ENCODE measurements at regions not wholly inside any gene's neighbourhood (a gene's known extent, or its start where the extent isn't known, plus 50 kb on each side); places are given as distances from the start of the nearest gene placed in this dataset.

DNA sequence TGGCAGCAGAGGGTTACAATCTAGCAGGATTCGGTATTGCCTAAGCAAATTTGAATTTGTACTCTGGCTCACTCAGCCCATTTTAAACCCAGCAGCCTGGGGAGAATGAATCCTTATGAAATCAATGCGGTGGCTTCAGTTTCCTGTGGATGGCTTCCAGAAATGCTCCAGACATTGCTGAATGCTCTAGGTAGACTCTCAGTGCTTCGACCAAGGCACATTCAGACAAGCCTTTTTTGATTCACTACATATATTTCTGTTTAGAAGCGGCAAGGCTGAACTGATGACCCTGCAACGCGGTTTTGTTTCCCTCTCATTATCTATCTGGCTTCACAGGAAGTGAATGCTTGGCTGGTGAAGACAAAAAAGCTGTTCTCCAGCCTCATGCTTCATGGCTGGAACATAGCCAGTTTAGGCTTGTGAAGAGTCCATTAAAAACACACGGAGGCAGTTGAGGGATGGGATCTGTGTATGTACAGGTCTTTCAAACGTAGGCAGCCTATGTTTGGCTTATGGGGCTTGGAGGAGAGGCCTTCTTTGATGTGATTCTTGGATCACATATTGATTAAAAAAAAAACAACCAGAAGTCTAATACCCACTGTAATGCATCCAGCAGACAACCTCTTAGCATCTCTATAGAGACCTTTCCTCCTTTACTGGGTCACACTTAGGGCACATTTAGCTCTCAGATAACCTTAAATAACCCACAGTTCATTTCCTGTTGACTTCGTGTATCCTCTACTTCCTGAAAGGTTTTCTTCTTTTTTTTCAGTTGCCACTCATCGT lies 400.2 kb upstream of the TBL1XR1 start:
- no peaks in the 10 kb centered on the region for H3K27me3 ChIP-seq (ENCODE audit: control insufficient read depth, insufficient read depth, low read length)
- H3K9me3 ChIP-seq (replicated peaks; ENCODE audit: low read length) = no peaks in the 10 kb centered on the region
- peak overlapping the region; percentile 33 for H3K4me2 ChIP-seq (ENCODE audit: low read length)
- H3K9ac ChIP-seq (ENCODE audit: low read depth, low read length) = peak overlapping the region; percentile 19
- H3K4me3 ChIP-seq (ENCODE audit: low read length) = peak overlapping the region; percentile 6
- H3K4me1 ChIP-seq (ENCODE audit: control insufficient read depth, insufficient read depth, low read length) = peaks cover 58% of the 10 kb centered on the region
- no peaks in the 10 kb centered on the region for H3K36me3 ChIP-seq (ENCODE audit: insufficient read depth, low read length)

- H3K4me1 ChIP-seq (ENCODE audit: control insufficient read depth, insufficient read depth, low read length) = peaks cover 56% of the 10 kb centered on the region
- no peaks in the 10 kb centered on the region for H3K27me3 ChIP-seq (ENCODE audit: control insufficient read depth, insufficient read depth, low read length)
- no peak overlapping the region for H3K9ac ChIP-seq (ENCODE audit: low read depth, low read length)
- H3K9me3 ChIP-seq (replicated peaks; ENCODE audit: low read length) = no peaks in the 10 kb centered on the region
- H3K4me3 ChIP-seq (ENCODE audit: low read length) = no peak overlapping the region
- no peaks in the 10 kb centered on the region for H3K36me3 ChIP-seq (ENCODE audit: insufficient read depth, low read length)
- no peak overlapping the region for H3K4me2 ChIP-seq (ENCODE audit: low read length)
Measured at GRCh38 chr3:177598097-177598833, 401.0 kb upstream of the TBL1XR1 start.

DNA sequence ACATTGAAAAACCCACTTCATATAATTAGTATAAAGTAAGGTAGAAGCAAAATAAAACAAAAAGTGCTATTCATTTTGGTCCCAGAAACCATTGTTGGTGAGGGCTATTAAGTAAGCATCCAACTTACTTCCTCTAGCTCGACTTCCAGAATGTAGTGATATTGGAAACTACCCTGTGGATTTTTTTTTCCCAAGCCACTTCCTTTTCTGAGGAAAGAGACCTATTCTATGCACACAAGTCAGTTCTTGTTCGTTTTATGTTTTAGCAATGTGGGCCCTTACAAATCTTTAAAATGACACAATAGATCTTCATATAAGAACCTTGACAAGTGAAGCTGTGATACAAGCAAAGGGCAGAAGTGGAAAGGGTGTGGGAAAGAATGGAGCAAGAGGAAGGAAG lies 402.0 kb upstream of the TBL1XR1 start:
- H3K4me3 ChIP-seq (ENCODE audit: low read length) = no peak overlapping the region
- H3K27me3 ChIP-seq (ENCODE audit: control insufficient read depth, insufficient read depth, low read length) = no peaks in the 10 kb centered on the region
- H3K9ac ChIP-seq (ENCODE audit: low read depth, low read length) = no peak overlapping the region
- peaks cover 45% of the 10 kb centered on the region for H3K4me1 ChIP-seq (ENCODE audit: control insufficient read depth, insufficient read depth, low read length)
- H3K9me3 ChIP-seq (replicated peaks; ENCODE audit: low read length) = no peaks in the 10 kb centered on the region
- H3K4me2 ChIP-seq (ENCODE audit: low read length) = no peak overlapping the region
- no peaks in the 10 kb centered on the region for H3K36me3 ChIP-seq (ENCODE audit: insufficient read depth, low read length)

- Histone ChIP-seq H3K27me3 (ENCODE audit: control insufficient read depth, insufficient read depth, low read length) (no peaks in the 10 kb centered on the region), H3K4me1 (ENCODE audit: control insufficient read depth, insufficient read depth, low read length) (peaks cover 41% of the 10 kb centered on the region), H3K9me3 (replicated peaks; ENCODE audit: low read length) (no peaks in the 10 kb centered on the region), H3K36me3 (ENCODE audit: insufficient read depth, low read length) (no peaks in the 10 kb centered on the region), H3K9ac (ENCODE audit: low read depth, low read length) (no peak overlapping the region), H3K4me3 (ENCODE audit: low read length) (no peak overlapping the region), H3K4me2 (ENCODE audit: low read length) (no peak overlapping the region)
Measured at GRCh38 chr3:177599837-177600236, 402.6 kb upstream of the TBL1XR1 start.

- H3K36me3 ChIP-seq (ENCODE audit: insufficient read depth, low read length) = no peaks in the 10 kb centered on the region
- peaks cover 38% of the 10 kb centered on the region for H3K4me1 ChIP-seq (ENCODE audit: control insufficient read depth, insufficient read depth, low read length)
- no peaks in the 10 kb centered on the region for H3K27me3 ChIP-seq (ENCODE audit: control insufficient read depth, insufficient read depth, low read length)
- no peaks in the 10 kb centered on the region for H3K9me3 ChIP-seq (replicated peaks; ENCODE audit: low read length)
- H3K9ac ChIP-seq (ENCODE audit: low read depth, low read length) = no peak overlapping the region
- no peak overlapping the region for H3K4me2 ChIP-seq (ENCODE audit: low read length)
- no peak overlapping the region for H3K4me3 ChIP-seq (ENCODE audit: low read length)
Measured at GRCh38 chr3:177600411-177600810, 403.1 kb upstream of the TBL1XR1 start.

DNA sequence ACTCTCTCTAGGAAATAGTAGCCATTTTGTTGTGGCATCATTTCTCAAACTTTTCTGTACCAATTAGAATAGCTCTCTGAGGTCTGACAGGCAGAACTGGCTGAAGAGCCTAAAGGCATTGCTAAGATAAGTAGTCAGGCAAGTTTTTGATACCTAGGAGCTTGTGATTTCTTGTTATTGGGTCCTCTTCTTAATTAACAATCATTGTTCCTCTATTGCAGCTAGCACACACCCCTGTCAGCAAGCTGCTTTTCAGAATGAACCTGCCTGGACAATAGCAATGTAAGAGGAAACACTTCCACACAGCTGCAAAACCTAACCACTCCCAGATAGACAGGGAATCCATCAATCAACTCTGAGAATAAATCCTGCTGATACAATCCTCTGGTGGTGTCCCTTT lies 403.9 kb upstream of the TBL1XR1 start:
- peaks cover 31% of the 10 kb centered on the region for H3K4me1 ChIP-seq (ENCODE audit: control insufficient read depth, insufficient read depth, low read length)
- no peak overlapping the region for H3K4me3 ChIP-seq (ENCODE audit: low read length)
- no peaks in the 10 kb centered on the region for H3K36me3 ChIP-seq (ENCODE audit: insufficient read depth, low read length)
- no peak overlapping the region for H3K9ac ChIP-seq (ENCODE audit: low read depth, low read length)
- no peaks in the 10 kb centered on the region for H3K27me3 ChIP-seq (ENCODE audit: control insufficient read depth, insufficient read depth, low read length)
- no peak overlapping the region for H3K4me2 ChIP-seq (ENCODE audit: low read length)
- H3K9me3 ChIP-seq (replicated peaks; ENCODE audit: low read length) = no peaks in the 10 kb centered on the region

DNA sequence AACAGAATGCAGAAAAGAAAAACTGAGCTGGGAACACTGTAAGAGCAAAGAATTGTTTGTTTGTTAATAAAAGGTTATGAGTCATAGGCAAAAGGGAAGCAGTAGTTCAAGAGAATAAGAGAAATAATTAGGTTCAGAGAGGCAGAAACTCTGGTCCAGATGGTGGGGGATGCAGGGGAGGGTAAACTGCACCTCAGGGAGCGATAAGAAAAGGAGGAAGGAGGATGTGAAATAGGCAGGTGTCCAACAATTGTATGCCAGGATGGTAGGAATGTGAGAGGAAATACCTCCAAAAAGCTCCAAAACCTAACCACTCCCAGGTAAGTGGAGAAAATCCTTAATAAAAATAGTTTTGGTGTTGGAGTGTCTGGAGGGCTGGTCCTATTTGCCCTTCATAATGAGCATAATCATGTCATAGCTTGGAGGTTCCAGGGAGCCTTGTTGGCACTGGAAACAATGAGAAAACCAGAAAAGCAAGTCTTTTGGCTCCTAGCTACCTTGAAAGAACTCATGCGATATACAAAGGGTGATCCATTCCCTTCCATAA lies 405.4 kb upstream of the TBL1XR1 start:
- Histone ChIP-seq H3K4me2 (ENCODE audit: low read length) (no peak overlapping the region), H3K4me1 (ENCODE audit: control insufficient read depth, insufficient read depth, low read length) (peaks cover 19% of the 10 kb centered on the region), H3K27me3 (ENCODE audit: control insufficient read depth, insufficient read depth, low read length) (no peaks in the 10 kb centered on the region), H3K9ac (ENCODE audit: low read depth, low read length) (no peak overlapping the region), H3K4me3 (ENCODE audit: low read length) (no peak overlapping the region), H3K36me3 (ENCODE audit: insufficient read depth, low read length) (no peaks in the 10 kb centered on the region), H3K9me3 (replicated peaks; ENCODE audit: low read length) (no peaks in the 10 kb centered on the region)

DNA sequence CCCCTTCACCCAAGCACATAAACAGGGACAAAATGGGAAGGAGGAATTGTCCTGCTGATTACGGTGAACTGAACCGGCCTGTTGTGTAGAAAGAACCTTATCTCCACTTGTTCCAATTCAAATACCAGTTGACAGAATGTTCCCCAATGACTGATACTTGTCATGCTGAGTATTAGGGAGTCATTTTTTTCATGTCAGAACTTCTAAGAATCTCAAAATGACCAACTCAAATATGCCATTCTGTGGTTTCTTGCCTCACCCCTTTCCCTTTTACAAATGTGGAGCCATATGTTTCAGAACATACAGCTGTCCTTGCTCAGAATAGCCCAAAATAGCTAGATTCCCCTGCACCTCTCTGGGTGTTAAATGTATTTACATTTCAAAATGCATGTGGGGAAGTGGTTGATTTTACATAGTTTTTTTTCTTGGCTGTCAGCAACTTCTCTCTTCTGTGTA lies 405.9 kb upstream of the TBL1XR1 start:
- Histone ChIP-seq H3K4me3 (ENCODE audit: low read length) (no peak overlapping the region), H3K9ac (ENCODE audit: low read depth, low read length) (no peak overlapping the region), H3K4me2 (ENCODE audit: low read length) (no peak overlapping the region), H3K9me3 (replicated peaks; ENCODE audit: low read length) (no peaks in the 10 kb centered on the region), H3K36me3 (ENCODE audit: insufficient read depth, low read length) (no peaks in the 10 kb centered on the region), H3K4me1 (ENCODE audit: control insufficient read depth, insufficient read depth, low read length) (peaks cover 14% of the 10 kb centered on the region), H3K27me3 (ENCODE audit: control insufficient read depth, insufficient read depth, low read length) (no peaks in the 10 kb centered on the region)

- Histone ChIP-seq H3K4me3 (ENCODE audit: low read length) (no peak overlapping the region), H3K9me3 (replicated peaks; ENCODE audit: low read length) (no peaks in the 10 kb centered on the region), H3K36me3 (ENCODE audit: insufficient read depth, low read length) (no peaks in the 10 kb centered on the region), H3K9ac (ENCODE audit: low read depth, low read length) (no peak overlapping the region), H3K27me3 (ENCODE audit: control insufficient read depth, insufficient read depth, low read length) (no peaks in the 10 kb centered on the region), H3K4me1 (ENCODE audit: control insufficient read depth, insufficient read depth, low read length) (peaks cover 11% of the 10 kb centered on the region), H3K4me2 (ENCODE audit: low read length) (no peak overlapping the region)
Measured at GRCh38 chr3:177604181-177604580, 406.9 kb upstream of the TBL1XR1 start.

DNA sequence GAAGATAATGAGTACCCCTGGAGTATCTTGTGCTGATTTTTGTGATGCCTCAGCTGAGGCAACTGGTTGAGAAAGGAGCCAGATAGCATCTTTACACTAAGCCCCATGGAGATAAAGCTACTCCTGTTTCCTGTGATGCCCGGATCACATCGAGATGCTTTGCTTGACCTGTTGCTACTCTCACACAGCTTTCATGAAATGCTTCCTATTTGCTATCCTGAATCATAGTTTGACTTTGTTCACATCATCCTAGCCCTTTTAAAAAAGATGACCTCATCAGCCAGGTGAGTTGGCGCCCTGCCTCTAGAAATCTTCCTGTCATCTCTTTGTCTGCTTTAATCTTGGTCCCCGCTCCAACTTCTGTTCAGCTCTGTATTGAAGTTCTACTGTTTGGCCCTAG lies 409.6 kb upstream of the TBL1XR1 start:
- Histone ChIP-seq H3K4me2 (ENCODE audit: low read length) (no peak overlapping the region), H3K4me1 (ENCODE audit: control insufficient read depth, insufficient read depth, low read length) (peaks cover 11% of the 10 kb centered on the region), H3K4me3 (ENCODE audit: low read length) (no peak overlapping the region), H3K27me3 (ENCODE audit: control insufficient read depth, insufficient read depth, low read length) (no peaks in the 10 kb centered on the region), H3K9me3 (replicated peaks; ENCODE audit: low read length) (no peaks in the 10 kb centered on the region), H3K9ac (ENCODE audit: low read depth, low read length) (no peak overlapping the region), H3K36me3 (ENCODE audit: insufficient read depth, low read length) (no peaks in the 10 kb centered on the region)

GRCh38 chr3:177607589-177607988 lies 410.3 kb upstream of the TBL1XR1 start:
- H3K9me3 ChIP-seq (replicated peaks; ENCODE audit: low read length) = no peaks in the 10 kb centered on the region
- no peak overlapping the region for H3K4me2 ChIP-seq (ENCODE audit: low read length)
- H3K4me3 ChIP-seq (ENCODE audit: low read length) = no peak overlapping the region
- no peaks in the 10 kb centered on the region for H3K27me3 ChIP-seq (ENCODE audit: control insufficient read depth, insufficient read depth, low read length)
- H3K9ac ChIP-seq (ENCODE audit: low read depth, low read length) = no peak overlapping the region
- H3K4me1 ChIP-seq (ENCODE audit: control insufficient read depth, insufficient read depth, low read length) = peaks cover 7% of the 10 kb centered on the region
- H3K36me3 ChIP-seq (ENCODE audit: insufficient read depth, low read length) = no peaks in the 10 kb centered on the region
